Vagina (tissue), 2 donors: ENCODE measurements at regions not wholly inside any gene's neighbourhood (a gene's known extent, or its start where the extent isn't known, plus 50 kb on each side); places are given as distances from the start of the nearest gene placed in this dataset.

ENCODE experiments used
- DNase-seq, 2 donors: peaks; one replicate each; pipeline ENCODE4 v3.0.0-alpha.2; 2017; ENCODE audit errors: extremely low spot score in 2 of 2
- H3K27ac ChIP-seq: fragments of 200-600 bp; sonication (generic); one replicate; pipeline ENCODE4 v1.5.1; 2019
- H3K27me3 ChIP-seq: fragments of 200-600 bp; sonication (generic); one replicate; pipeline ENCODE4 v1.5.1; 2019
- H3K36me3 ChIP-seq, 2 donors: fragments of 200-600 bp; sonication (generic); one replicate each; pipeline ENCODE4 v1.5.1; 2017 to 2019
- H3K4me1 ChIP-seq: fragments of 200-600 bp; sonication (generic); one replicate; pipeline ENCODE4 v1.5.1; 2019
- H3K4me3 ChIP-seq, 2 donors: fragments of 200-600 bp; sonication (generic); 1 replicate in 1 of 2; 2 replicates in 1 of 2; pipeline ENCODE4 v1.5.1; 2016 to 2019
- H3K9me3 ChIP-seq: fragments of 200-600 bp; sonication (generic); one replicate; pipeline ENCODE4 v1.5.1; 2019
- POLR2A ChIP-seq, 2 donors: fragments of 450-650 bp; IDR thresholded peaks; one replicate each; pipeline ENCODE4 v1.6.1; 2017; ENCODE audit warnings: antibody characterized with exemption in 2 of 2, mild to moderate bottlenecking in 2 of 2, moderate library complexity in 2 of 2
- POLR2AphosphoS5 ChIP-seq, 2 donors: sonication (generic); formaldehyde crosslinking; IDR thresholded peaks; one replicate each; pipeline ENCODE4 v1.9.0; 2017; ENCODE audit warnings: antibody characterized with exemption in 2 of 2, mild to moderate bottlenecking in 2 of 2, low read depth in 1 of 2; ENCODE audit not compliant: insufficient read depth in 1 of 2
- intact Hi-C: fragments of 100-400 bp; cut with DNase I; formaldehyde crosslinking; loops from one replicate; pipeline ENCODE4 v1.15.1; 2023
- TF ChIP-seq, protein P1 (sequence below), 3 experiments: fragments of 450-650 bp in 2 of 3; fragments of 200-600 bp in 1 of 3; sonication (generic) in 1 of 3; IDR thresholded peaks; one replicate each; pipeline ENCODE4 v1.5.1; 2017 to 2019; ENCODE audit warnings: antibody characterized with exemption in 3 of 3, mild to moderate bottlenecking in 2 of 3, moderate library complexity in 2 of 3

DNA sequence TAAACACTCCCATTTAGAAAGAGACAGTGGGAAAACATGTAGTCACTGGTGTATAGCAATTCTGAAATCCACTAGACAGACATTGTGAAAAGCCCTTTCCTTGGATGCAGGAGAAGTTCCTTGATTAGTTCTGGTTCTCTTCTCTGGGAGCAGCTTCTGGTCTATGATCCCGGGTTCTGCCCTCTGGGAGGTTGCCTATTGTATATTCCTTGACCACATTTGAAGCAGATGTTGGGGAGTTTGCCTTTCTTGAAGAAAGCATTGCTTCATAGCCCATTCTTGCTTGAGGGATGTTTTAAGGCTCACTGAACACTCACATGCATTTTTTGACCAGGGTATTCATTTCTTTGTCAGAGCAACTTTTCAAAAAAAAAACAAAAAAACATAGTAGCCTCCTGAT is 211.9 kb downstream of the NDFIP2 start:
- no peak overlapping the region for H3K4me3 ChIP-seq
- H3K27ac ChIP-seq, result no peak overlapping the region
- TF ChIP-seq, protein P1, sequence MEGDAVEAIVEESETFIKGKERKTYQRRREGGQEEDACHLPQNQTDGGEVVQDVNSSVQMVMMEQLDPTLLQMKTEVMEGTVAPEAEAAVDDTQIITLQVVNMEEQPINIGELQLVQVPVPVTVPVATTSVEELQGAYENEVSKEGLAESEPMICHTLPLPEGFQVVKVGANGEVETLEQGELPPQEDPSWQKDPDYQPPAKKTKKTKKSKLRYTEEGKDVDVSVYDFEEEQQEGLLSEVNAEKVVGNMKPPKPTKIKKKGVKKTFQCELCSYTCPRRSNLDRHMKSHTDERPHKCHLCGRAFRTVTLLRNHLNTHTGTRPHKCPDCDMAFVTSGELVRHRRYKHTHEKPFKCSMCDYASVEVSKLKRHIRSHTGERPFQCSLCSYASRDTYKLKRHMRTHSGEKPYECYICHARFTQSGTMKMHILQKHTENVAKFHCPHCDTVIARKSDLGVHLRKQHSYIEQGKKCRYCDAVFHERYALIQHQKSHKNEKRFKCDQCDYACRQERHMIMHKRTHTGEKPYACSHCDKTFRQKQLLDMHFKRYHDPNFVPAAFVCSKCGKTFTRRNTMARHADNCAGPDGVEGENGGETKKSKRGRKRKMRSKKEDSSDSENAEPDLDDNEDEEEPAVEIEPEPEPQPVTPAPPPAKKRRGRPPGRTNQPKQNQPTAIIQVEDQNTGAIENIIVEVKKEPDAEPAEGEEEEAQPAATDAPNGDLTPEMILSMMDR (IDR thresholded peaks at IDR 0.05), result no peak
- TF ChIP-seq POLR2AphosphoS5 (IDR thresholded peaks at IDR 0.05; ENCODE audit: insufficient read depth in 1 of 2, low read depth in 1 of 2), result no peak
- no peak for TF ChIP-seq POLR2A (IDR thresholded peaks at IDR 0.05)
- H3K27me3 ChIP-seq, result no peaks in the 10 kb centered on the region
- no peaks in the 10 kb centered on the region for H3K9me3 ChIP-seq
- no peaks in the 10 kb centered on the region for H3K4me1 ChIP-seq
- H3K36me3 ChIP-seq, result no peaks in the 10 kb centered on the region
- intact Hi-C loops, result no loop called here
- DNase-seq, result no peak

DNA sequence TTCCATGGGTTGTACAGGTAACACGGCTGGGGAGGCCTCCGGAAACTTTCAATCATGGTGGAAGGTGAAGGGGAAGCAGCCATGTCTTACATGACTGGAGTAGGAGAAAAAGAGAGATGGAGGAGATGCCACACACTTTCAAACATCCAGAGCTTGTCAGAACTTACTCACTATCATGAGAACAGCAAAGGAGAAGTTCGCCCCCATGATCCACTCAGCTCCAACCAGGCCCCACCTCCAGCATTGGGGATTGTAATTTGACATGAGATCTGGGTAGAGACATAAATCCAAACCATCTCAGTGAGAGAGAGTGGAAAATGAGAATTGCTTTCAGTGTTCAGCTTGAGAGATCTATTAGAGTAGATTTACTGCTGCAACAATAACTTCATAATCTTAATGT is 210.9 kb downstream of the NDFIP2 start:
- no peaks in the 10 kb centered on the region for H3K9me3 ChIP-seq
- TF ChIP-seq POLR2AphosphoS5 (IDR thresholded peaks at IDR 0.05; ENCODE audit: insufficient read depth in 1 of 2, low read depth in 1 of 2), result no peak
- TF ChIP-seq, protein P1 (IDR thresholded peaks at IDR 0.05), result no peak
- TF ChIP-seq POLR2A (IDR thresholded peaks at IDR 0.05), result no peak
- DNase-seq, result no peak
- H3K36me3 ChIP-seq, result no peaks in the 10 kb centered on the region
- no peaks in the 10 kb centered on the region for H3K4me1 ChIP-seq
- H3K4me3 ChIP-seq, result no peak overlapping the region
- intact Hi-C loops, result no loop called here
- no peaks in the 10 kb centered on the region for H3K27me3 ChIP-seq
- H3K27ac ChIP-seq, result no peak overlapping the region

DNA sequence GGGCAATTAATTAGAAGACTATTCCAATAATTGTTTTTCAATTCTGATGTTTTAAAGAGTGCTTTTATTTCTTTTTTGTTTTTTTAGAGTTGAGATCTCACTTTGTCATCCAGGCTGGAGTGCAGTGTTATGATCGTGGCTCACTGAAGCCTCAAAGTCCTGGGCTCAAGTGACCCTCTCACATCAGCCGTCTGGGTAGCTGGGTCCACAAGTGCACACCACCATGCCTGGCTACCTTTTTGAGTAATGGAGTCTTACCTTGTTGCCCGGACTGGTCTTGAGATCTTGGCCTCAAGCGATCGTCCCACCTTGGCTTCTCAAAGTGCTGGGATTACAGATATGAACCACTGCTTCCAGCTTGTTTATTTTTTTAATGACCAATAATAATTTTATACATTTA is 207.8 kb downstream of the NDFIP2 start:
- Histone ChIP-seq H3K27ac (no peak overlapping the region), H3K36me3 (no peaks in the 10 kb centered on the region), H3K9me3 (no peaks in the 10 kb centered on the region), H3K27me3 (no peaks in the 10 kb centered on the region), H3K4me3 (no peak overlapping the region), H3K4me1 (no peaks in the 10 kb centered on the region)
- no peak for TF ChIP-seq POLR2A (IDR thresholded peaks at IDR 0.05)
- TF ChIP-seq POLR2AphosphoS5 (IDR thresholded peaks at IDR 0.05; ENCODE audit: insufficient read depth in 1 of 2, low read depth in 1 of 2), result no peak
- TF ChIP-seq, protein P1 (IDR thresholded peaks at IDR 0.05), result no peak
- intact Hi-C loops, result no loop called here
- DNase-seq, result no peak

DNA sequence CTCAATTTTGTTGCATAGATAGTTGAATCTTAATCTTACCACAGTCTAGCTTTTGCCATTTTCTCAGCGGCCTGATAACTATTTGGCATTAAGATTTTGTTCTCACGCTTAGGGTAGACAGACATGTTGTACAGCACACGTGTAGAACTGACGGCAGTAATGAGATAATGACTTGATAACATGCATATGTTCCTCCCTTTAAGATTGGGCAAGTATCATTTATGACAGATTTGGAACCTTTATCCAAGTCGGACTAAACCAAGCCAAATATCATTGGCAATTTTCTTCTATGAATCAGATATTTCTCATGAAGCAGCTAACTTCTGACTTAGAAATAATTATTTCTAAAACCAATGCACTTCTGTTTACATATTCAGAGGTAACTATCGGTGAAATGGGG is 205.5 kb downstream of the NDFIP2 start:
- TF ChIP-seq, protein P1 (IDR thresholded peaks at IDR 0.05), result no peak
- TF ChIP-seq POLR2A (IDR thresholded peaks at IDR 0.05), result no peak
- TF ChIP-seq POLR2AphosphoS5 (IDR thresholded peaks at IDR 0.05; ENCODE audit: insufficient read depth in 1 of 2, low read depth in 1 of 2), result no peak
- Histone ChIP-seq H3K36me3 (no peaks in the 10 kb centered on the region), H3K4me1 (no peaks in the 10 kb centered on the region), H3K27ac (no peak overlapping the region), H3K9me3 (no peaks in the 10 kb centered on the region), H3K27me3 (no peaks in the 10 kb centered on the region), H3K4me3 (no peak overlapping the region)
- intact Hi-C loops, result no loop called here
- no peak for DNase-seq

DNA sequence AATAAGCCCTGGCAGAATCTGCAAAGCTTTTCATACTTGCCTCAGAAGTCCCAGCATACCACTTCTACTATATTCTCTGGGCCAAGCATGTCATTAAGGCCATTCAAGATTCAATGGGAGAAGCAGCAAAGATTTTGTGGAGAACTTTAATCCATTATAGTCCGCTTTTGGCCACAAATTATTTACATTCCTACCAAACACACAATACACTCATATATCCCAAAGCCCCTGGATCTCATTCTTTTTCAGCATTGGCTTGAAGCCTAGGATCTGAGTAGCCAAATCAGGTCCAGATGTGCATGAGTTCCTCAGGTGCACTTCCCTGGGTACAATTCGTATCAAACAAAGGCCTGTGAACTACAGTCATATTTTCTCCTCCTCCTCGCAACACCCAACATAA is 203.4 kb downstream of the NDFIP2 start:
- no peak overlapping the region for H3K27ac ChIP-seq
- no peaks in the 10 kb centered on the region for H3K4me1 ChIP-seq
- intact Hi-C loops, result no loop called here
- H3K9me3 ChIP-seq, result no peaks in the 10 kb centered on the region
- H3K36me3 ChIP-seq, result no peaks in the 10 kb centered on the region
- TF ChIP-seq POLR2A (IDR thresholded peaks at IDR 0.05), result no peak
- TF ChIP-seq, protein P1 (IDR thresholded peaks at IDR 0.05), result no peak
- TF ChIP-seq POLR2AphosphoS5 (IDR thresholded peaks at IDR 0.05; ENCODE audit: insufficient read depth in 1 of 2, low read depth in 1 of 2), result no peak
- no peak overlapping the region for H3K4me3 ChIP-seq
- no peak for DNase-seq
- H3K27me3 ChIP-seq, result no peaks in the 10 kb centered on the region
